ENCODE measurements at regions not wholly inside any gene's neighbourhood (a gene's known extent, or its start where the extent isn't known, plus 50 kb on each side); places are given as distances from the start of the nearest gene placed in this dataset.
A peak's percentile ranks its signal among the peaks of the same experiment; 100 is the strongest.

DNA sequence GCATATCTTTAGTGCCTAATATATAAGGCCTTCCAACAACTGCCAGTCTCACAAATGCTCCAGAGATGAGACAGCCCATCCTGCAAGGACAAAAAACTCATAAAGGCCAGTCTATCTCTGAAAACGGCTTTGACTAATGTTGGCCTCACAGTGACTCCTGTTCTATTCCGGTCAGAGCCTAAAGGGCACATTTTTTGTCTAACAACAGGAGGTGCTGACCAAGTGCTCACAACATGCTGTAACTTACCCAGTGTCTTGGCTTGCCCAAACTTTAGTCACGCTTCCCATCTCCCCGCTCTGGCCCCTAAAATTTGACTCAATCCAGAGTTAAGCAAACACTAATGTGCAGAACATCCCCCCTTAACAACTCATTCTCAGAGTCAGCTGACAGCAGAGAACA is 1411.2 kb upstream of the MIR17HG start:
- no peak for FAIRE-seq

DNA sequence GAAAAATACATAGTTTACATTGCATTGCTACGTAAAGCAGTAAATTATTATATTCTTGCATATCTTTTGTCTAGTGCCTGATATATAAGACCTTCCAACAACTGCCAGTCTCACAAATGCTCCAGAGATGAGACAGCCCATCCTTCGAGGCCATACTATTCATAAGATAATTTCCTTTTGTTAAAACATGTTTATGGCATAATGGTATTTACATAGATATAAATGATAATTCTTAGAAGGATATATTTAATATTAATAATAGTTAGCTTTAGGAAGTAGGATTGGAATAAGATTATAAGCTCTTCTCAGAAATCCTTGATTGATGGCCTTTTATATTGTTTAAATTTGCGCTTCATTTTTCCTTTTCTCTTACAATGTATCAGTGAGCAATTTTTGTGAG is 1410.1 kb upstream of the MIR17HG start:
- FAIRE-seq = no peak

DNA sequence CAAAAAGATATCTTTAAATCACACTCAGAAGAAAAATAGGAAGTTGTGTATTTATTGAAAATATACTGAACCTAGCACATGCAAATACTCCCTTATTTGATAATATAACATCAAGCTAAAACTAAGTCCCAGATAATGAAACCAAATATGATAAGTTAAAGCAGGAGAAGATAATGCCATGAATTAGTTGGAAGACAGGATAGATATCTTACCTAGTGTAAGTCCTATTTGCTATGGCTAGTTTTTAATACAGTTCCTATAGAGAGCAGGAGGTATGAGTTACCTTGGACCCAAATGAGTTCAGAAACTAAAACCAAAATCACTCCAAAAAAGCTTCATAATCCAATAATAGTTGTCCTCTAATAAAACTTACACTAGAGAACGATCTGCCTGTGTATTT is 1407.1 kb upstream of the MIR17HG start:
- no peak for FAIRE-seq

DNA sequence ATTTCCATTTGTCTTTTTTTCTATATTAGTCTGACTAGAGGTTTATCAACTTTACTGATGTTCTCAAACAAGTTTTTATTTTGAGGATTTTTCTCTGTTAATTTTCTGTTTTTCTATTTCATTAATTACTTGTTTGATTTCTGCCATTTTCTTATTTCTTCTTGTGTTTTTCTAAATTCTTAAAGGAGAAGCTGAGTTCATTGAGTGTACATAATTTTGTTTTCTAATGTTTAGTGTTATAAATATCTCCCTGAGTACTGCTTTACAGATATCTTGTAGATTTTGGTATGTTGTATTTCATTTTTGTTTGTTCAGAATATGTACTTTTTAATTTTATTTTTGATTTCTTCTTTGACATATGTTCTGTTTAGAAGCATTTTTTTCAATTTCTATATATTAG is 1404.3 kb upstream of the MIR17HG start:
- peak; percentile 17 for FAIRE-seq

DNA sequence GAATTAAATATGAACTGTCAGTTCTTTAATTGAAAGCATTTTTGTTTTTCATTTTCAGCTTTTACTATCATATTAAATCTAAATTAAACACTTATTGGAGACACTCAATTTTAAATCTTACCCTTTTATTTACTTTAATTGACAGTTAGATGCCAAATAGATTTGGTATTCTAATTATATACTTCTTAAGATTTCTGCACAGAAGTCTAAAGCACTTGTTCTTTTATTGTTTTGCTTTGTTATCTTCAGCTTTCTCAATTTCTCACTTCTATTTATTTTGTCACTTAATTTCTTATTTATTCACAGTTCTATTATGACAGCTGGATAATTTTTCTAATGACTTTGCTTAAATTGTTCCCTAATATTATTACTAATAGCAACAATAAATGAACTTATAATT is 1397.3 kb upstream of the MIR17HG start:
- FAIRE-seq = no peak

DNA sequence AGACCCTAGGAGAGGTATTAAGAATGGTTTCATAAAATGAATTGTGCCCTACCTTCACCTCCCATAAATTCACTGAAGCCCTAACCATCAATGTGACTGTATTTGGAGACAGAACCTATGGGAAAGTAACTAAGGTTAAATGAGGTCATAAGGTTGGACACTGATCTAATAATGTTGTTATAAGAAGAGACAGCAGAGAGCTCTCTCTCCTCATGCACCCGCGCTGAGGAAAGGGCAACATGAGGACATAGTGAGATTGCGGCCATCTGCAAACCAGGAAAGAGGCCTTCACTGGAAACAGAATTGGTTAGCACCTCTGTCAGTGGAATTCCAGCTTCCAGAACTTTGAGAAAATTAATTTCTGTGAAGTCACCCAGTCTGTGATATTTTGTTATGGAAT is 1396.1 kb upstream of the MIR17HG start:
- no peak for FAIRE-seq

DNA sequence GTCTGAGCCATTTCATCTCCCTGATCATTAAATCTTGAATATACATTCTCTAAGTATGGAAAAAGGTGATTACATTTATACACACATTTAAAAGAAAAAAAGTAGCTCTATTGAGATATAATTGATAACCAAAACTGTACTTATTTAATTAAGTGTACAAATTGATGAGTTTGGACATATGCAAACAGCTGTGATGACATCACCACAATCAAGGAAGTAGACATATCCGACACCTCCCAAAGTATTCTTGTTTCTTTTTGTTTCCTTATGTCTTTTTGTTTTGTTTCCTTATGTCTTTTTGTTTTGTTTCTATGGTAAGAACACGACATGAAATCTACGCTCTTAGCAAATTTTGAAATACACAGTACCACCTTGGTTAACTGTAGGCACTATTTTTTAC is 1393.9 kb upstream of the MIR17HG start:
- no peak for FAIRE-seq

DNA sequence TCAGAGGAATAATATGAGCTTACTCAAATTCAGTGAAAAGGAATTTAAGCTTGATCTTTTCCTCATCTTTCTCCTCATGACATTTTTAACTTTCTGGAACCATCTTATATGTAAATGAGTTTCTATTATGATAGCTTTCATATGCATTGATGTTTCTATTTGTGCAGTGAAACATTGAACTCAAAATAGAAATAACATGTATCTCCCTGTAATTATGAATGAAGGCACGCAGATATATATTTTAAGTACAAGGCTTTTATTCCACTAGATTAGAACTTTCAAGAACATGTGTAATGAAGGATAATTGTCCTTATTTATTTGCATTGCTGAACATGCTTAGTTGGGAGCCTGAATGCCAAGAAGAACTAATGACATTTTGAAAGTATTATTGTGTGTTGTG is 1391.7 kb upstream of the MIR17HG start:
- FAIRE-seq = no peak

DNA sequence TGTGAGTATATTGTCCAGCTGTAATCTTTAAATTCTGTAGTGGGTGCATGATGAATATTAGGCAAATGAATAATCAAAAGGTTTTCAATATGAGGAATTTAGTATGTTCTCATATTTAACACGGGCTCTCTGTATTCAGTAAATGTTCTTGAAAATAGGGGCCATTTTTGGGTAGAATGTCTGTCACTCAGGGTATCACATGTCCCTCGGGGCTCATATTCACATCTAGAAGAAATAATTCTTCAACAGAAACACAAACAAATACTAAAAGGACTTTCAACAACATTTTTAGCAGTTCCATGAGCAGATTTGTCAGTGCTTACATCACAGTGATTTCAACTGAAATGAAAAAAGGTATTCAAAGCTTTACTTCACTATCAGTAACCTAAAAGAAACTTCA is 1388.4 kb upstream of the MIR17HG start:
- FAIRE-seq = no peak

DNA sequence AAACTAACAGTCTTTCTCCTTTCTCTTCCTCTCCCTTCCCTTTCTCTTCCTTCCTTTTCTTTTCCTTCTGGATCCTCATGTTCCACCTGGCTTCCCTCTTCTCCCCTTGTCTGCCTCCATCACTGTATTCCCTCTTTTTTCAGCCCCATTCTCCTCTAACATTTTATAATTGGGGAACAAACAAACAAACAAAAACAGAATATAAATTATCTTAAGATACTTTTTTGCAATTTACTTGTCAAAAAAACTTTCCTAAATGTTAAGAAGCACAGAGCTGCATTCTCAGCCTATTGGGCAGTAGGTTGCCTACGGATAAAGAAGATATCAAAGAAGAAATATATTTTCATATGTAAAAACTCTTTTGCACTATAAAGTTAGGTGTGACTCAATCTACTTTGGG is 1382.2 kb upstream of the MIR17HG start:
- FAIRE-seq = no peak

DNA sequence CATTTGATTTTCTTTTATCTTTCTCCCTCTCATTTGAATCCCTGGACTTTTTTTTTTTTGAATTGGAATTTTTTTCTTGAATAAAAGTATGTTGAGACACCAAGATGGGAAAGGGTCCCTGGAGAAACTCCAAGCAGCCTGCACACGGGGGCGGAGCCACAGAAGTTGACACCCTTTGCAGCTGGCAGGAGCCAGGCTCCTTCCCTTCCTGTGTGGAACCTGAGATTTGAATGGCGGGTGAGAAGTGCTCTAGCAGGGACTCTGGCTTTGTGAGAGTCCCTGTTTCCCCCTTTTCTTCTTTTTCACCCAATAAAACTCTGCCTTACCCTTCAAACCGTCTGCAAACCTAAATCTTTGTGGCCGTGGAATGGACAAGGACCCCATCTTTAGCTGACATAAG is 1381.0 kb upstream of the MIR17HG start:
- FAIRE-seq = no peak

DNA sequence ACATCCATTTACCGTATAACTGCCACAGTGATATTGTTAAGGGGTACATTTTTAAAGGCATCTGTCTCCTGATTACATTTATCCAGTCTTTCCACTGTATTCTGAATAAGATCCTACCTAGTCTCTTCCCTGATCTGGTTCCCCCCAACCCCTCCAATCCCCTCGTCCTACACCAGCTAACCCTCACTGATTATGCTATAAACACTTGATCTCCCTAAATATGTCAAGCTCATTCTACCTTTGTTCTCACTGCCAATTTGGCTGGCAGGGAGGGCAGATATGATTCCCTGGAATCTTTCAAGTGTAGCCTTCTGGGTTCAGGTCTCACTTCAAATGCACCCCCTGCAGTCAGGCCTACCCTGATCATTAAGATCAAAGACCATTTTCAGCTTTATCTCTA is 1379.8 kb upstream of the MIR17HG start:
- FAIRE-seq = no peak

DNA sequence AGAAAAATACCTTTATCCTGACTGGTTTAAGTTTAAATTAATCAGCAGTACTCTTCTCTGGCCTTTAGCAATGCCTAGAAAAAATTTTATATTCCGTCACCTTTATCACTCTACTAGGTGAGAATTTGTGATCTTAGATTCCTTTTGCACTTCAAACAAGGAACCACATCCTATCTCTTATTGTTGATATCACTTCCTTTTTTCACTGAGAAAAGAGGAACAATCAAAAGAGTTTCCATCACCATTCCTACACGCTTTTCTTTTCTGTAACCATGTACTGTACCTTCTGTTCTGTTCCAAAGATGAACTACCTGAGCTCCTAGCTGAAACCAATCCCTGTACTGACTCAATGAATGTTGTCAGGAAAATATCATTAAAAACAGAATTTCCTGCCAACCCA is 1379.0 kb upstream of the MIR17HG start:
- no peak for FAIRE-seq

DNA sequence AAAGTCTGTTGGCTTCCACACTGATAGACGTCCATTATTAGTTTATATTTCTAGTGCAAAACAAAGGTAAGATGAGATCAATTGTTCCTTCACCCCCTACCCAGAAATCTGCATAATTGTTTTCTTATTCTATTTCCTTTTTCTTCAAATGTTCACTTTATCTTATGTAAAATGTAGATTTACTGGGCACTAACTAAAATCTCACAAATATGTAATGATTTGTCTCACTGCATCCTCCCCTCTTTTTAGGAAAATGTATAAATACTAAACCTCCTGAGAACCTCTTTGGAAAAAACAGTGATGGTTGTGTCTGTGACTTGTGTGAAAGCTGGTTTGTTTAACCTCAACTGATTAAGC is 1377.2 kb upstream of the MIR17HG start:
- FAIRE-seq = no peak

DNA sequence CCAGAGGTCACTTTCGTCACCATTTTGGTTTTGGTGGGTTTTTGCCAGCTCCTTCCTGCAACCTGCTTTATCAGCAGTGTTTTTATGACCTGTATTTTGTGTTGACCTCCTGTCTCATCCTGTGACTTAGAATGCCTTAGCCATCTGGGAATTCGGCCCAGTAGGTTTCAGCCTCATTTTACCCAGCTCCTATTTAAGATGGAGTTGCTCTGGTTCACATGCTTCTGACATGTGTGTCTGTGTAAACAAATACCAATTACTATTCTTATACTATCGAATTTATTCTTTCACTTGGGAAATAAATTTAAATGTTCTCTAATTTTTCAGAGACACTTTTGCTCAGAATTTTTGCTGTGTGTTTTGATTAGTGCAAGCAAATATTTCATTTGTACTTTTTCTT is 1370.3 kb upstream of the MIR17HG start:
- FAIRE-seq = no peak

DNA sequence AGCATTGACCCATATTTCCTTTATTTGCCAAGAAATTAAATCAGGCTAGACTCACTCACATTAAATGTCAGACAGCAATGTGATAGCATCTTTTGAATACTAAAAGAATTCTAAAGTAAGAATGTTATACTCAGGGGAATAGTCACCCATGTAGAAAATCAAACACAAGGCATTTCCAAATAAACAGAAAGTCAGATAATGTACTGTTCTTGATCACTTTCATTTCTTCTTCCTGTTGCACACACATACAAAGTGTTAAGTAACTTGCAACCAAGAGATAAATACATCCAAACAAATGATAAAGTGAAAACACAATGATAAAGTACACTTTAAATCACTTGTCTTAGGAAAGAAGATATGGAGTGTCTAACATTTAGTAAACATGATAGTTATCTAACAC is 1366.6 kb upstream of the MIR17HG start:
- FAIRE-seq = no peak

DNA sequence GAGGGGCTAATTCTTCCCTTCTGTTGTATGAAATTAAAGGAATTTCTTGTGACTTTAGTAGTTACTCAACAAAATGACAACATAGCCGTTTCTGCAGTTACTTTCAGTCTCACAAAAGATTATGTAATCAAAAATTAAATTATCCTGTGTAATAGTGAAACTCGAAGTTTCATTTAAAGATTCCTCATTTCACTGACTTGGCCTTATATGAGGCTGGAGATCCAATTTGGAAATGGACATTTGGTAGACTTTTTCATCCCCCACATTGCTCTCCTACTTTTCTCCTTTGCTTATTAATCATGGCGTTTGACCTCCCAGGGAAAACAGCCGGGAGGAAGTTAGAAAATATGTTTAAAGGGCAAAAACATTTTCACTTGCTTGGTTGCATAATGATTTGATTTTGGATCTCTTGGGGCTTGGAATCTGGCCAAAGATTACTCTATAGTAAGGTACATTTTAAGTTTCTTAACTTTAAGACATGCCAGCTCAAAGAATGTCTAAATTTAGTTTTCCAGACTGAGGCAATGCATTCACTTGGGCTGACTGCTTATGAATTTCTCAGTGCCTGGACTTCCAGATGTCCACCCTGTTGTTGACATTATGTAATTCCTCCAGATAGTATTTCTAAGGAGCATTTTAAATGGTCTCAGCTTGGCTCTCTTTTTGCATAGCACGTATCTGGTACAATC is 1364.9 kb upstream of the MIR17HG start:
- no peak for FAIRE-seq

DNA sequence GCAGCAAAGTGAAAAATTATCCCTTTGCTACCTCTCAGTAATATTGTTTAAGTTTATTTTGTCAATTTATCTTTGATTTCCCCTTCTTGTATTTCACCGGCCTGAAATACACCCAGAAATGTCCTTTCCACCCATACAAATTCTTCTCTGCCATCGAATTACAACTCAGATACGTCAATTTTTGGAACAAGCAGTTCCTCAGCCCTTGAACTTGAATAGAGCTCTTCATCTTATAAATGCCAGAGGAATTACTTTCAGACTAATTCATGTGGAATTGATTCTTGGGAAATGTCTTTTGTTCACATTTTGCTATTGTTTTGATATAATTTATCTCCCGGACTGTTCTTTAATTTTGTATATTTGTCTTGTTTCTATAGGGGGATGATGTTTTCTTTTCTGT is 1359.3 kb upstream of the MIR17HG start:
- FAIRE-seq = no peak

DNA sequence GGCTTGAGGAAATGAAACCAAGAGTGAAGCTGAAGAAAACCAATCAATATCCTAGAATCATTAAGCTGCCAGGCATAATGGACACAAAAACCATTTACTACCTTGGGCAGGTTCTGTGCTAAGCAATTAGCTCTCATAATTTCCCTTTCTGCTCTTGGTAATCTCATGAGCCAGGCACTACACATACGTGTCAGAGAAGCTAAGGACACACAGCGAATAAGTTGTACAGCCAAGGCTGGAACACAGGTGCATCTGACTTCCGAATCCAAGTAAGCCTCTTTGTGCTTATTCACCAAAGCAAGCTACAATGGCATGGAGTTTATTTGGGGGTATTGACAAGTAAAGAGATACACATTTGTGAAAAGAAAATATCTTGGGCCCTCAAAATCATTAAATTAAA is 1343.9 kb upstream of the MIR17HG start:
- no peak for FAIRE-seq

DNA sequence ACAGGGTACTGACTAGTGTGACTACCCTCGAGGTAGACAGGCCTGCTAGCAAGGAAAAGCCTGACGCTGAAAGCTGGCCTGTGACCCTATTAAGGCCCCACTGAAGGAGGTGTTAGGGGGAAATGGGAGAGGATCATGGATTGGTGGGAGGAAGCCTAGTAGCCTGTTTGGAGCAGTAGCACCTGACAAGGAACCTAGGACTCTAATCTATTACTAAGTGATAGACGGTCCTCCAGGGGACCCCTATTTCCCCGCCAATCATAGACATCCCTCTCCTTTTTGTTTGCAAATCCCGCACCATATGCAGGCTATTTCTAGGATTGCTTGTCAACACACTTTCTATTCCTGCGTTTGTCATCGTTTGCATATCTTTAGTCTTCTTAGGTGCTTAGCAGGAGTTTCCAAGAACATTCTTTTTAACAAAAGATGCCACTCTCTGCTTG is 1338.8 kb upstream of the MIR17HG start:
- no peak for FAIRE-seq

DNA sequence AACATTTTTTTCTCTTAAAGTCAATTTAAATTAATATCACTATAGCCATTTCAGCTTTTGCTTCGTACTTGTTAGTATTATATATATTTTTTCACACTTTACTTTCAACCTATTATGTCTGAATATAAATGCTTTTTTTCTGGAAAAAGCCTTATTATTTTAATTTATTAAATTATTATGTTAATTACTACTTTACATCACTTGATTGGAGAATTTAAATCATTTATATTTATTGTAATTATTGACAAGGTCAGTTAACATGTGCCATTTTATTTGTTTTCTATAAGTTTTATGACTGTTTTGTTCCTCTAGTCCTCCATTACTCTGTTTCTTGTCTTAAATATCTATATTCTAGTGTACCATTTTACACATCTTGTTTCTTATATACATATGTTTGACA is 1333.4 kb upstream of the MIR17HG start:
- FAIRE-seq = no peak

DNA sequence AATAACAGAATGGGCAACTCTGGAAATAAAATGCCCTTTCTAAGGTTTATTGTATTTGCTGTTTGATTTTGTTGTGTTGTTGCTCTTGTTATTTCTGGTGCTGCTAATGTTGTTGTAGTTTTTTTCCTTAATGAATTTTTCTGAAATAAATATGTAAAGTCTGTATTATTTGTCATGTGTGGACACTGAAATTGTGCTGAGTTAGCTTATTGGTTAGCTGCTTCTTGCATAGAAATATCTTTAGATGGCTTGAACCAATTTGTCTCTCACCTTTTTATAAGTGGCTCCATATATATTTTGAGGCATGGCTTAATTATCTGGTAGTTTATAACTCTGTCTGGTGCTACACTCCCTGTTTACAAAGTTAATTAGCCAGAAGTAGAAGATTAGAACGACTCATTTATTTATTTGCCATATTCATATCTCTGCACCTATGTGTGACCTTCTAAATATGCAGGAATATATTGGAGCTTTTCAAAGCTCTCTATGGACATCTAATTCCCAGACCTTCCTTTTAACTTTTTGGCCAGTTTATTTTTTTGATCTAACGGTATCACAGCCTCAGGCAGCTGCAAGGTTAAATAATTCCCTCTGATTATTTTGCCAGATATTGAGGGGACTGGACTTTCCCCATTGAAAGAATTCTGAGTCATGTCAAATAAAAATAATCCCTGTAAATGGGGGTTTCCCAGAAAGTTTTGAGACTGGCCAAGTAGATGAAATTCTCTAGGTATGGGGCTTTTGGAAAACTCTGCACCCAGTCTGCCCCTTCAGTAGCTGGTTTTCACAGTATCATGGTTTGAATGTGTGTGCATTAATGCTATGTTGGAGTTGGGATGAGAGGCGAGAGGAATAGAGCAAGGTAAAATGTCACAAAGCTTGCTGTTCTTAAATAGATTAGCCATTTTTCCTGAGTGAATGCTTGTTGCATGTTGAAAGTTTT is 1331.7 kb upstream of the MIR17HG start:
- FAIRE-seq = no peak

DNA sequence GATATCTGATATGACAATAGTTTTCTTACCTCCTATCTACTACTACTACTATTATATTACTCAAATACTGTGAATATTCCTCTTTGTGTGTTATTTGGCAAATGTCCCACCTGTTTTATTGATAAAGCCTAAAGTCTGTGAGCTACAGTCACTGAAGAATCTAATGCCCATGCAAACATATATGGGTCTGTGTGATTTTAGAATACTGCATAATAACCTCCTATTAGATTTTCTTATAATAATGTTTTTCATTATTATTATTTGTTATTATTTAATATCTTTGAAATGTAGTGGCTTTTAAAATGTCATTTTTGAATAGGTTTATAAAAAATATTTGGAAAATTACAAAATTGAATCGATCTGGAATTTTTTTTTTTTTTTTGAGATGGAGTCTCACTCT is 1330.8 kb upstream of the MIR17HG start:
- no peak for FAIRE-seq

DNA sequence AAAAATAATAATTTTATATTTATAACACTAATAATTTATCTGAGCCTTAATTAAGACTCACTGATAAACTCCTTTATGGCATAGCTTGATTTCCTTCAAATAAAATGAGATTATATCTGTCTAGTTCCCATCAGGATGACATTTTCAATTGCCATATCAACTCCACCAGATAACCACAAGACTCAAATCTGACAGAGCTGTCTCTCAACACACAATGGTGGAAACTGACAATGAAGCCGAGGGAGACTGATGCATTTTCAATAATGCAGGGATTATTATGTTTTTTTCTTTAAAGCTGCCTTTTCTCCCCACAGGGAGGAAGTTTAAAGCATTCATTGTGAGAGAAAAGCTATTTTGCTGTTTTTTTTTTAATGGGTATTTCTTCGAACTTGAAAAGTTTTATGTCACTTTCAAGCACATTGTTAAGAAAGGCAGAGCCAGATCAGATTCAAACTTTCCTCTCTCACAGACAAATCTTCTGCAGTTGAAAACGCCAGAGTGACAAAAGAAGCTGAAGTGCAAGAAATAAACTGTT is 1326.9 kb upstream of the MIR17HG start:
- FAIRE-seq = no peak
